ENCODE measurements at regions not wholly inside any gene's neighbourhood (a gene's known extent, or its start where the extent isn't known, plus 50 kb on each side); places are given as distances from the start of the nearest gene placed in this dataset.

- H3K36me3 ChIP-seq (ENCODE audit: control insufficient read depth in 1 of 2, insufficient read depth in 2 of 2, low read depth in 1 of 2, low read length in 2 of 2) = no peaks in the 10 kb centered on the region
- no peak overlapping the region for H3K23ac ChIP-seq (ENCODE audit: low read length in 2 of 2)
- no peak overlapping the region for H2BK5ac ChIP-seq (ENCODE audit: low read depth, low read length, poor library complexity, severe bottlenecking)
- H3K14ac ChIP-seq (ENCODE audit: low read length in 2 of 2) = no peak overlapping the region
- H3K4me3 ChIP-seq (ENCODE audit: insufficient read depth in 1 of 2, low read depth in 1 of 2, low read length in 2 of 2) = no peak overlapping the region
- H3K4me2 ChIP-seq (ENCODE audit: low read length, poor library complexity, severe bottlenecking) = no peak overlapping the region
- peaks cover 1% of the 10 kb centered on the region for H3K9me3 ChIP-seq (ENCODE audit: control insufficient read depth, low read length)
- H4K8ac ChIP-seq (ENCODE audit: low read length) = no peak overlapping the region
- H3K9ac ChIP-seq (ENCODE audit: low read length) = no peak overlapping the region
- no peak overlapping the region for H2AK5ac ChIP-seq (ENCODE audit: low read length, severe bottlenecking)
- H4K91ac ChIP-seq (ENCODE audit: low read length) = no peak overlapping the region
- no peak overlapping the region for H3K18ac ChIP-seq (ENCODE audit: low read depth in 1 of 2, low read length in 2 of 2)
- H2BK120ac ChIP-seq (ENCODE audit: low read depth, low read length) = no peak overlapping the region
- no peak overlapping the region for H2BK15ac ChIP-seq (ENCODE audit: low read depth, poor library complexity, severe bottlenecking)
- H2AFZ ChIP-seq (ENCODE audit: low read depth, low read length) = no peak overlapping the region
- no peak for DNase-seq
- H3K4me1 ChIP-seq (ENCODE audit: control insufficient read depth, insufficient read depth, low read depth, low read length) = no peaks in the 10 kb centered on the region
- H3K79me1 ChIP-seq (replicated peaks; ENCODE audit: low read length, poor library complexity, severe bottlenecking) = no peaks in the 10 kb centered on the region
- H3K27ac ChIP-seq (ENCODE audit: low read length, poor library complexity, severe bottlenecking) = no peak overlapping the region
- H2BK12ac ChIP-seq (ENCODE audit: low read length in 2 of 2) = no peak overlapping the region
- no peaks in the 10 kb centered on the region for H3K27me3 ChIP-seq (ENCODE audit: control insufficient read depth in 1 of 2, insufficient read depth in 1 of 2, low read length in 2 of 2)
- no peak overlapping the region for H3K4ac ChIP-seq (ENCODE audit: low read depth in 1 of 2, low read length in 2 of 2)
Observed at GRCh38 chr6:50369996-50370395, 320.3 kb upstream of the DEFB112 start.

DNA sequence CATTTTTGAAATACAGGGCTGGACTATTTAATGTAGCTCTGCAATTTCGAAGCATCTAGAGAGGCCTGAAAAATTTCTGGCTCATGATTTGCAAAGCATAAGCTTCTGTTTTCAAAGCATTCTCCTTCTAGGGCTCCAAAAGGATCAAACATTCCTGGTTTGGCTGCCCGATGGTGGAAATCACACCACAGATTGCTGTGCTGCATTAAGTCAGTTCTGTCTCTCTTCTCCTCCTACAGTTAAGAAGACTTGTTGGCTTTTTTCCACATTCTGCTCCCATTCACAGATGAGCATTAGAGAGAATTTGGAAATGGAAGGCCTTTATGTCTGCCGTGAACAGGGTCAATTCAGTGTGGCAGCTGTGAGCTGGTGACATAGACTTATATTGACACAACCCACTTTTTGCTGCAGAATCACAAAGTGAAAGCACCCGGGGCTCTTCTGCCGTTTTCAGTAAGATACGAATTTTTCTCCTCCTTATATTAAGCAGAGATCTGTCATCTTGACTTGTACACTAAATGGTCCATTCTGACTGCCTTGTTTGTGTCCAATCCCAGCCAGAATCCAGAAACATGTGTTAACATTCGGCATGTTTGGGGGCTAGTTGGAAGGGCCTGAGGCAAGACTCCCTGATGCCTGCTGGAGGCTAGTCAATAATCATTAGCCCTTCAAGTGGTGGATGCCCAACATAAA, 330.8 kb upstream of the DEFB112 start:
- H3K4me3 ChIP-seq (ENCODE audit: insufficient read depth in 1 of 2, low read depth in 1 of 2, low read length in 2 of 2) = peak overlapping the region in 1 of 2 experiments; percentile 48
- H3K4me2 ChIP-seq (ENCODE audit: low read length, poor library complexity, severe bottlenecking) = no peak overlapping the region
- H2BK12ac ChIP-seq (ENCODE audit: low read length in 2 of 2) = no peak overlapping the region
- H3K9me3 ChIP-seq (ENCODE audit: control insufficient read depth, low read length) = peaks cover 12% of the 10 kb centered on the region
- H2BK5ac ChIP-seq (ENCODE audit: low read depth, low read length, poor library complexity, severe bottlenecking) = no peak overlapping the region
- no peak overlapping the region for H3K23ac ChIP-seq (ENCODE audit: low read length in 2 of 2)
- H3K18ac ChIP-seq (ENCODE audit: low read depth in 1 of 2, low read length in 2 of 2) = no peak overlapping the region
- no peak overlapping the region for H4K91ac ChIP-seq (ENCODE audit: low read length)
- H4K8ac ChIP-seq (ENCODE audit: low read length) = no peak overlapping the region
- H3K4ac ChIP-seq (ENCODE audit: low read depth in 1 of 2, low read length in 2 of 2) = no peak overlapping the region
- no peak overlapping the region for H2BK120ac ChIP-seq (ENCODE audit: low read depth, low read length)
- H3K36me3 ChIP-seq (ENCODE audit: control insufficient read depth in 1 of 2, insufficient read depth in 2 of 2, low read depth in 1 of 2, low read length in 2 of 2) = no peaks in the 10 kb centered on the region
- no peak overlapping the region for H3K27ac ChIP-seq (ENCODE audit: low read length, poor library complexity, severe bottlenecking)
- no peak overlapping the region for H3K14ac ChIP-seq (ENCODE audit: low read length in 2 of 2)
- no peak overlapping the region for H3K9ac ChIP-seq (ENCODE audit: low read length)
- H3K4me1 ChIP-seq (ENCODE audit: control insufficient read depth, insufficient read depth, low read depth, low read length) = no peaks in the 10 kb centered on the region
- no peak overlapping the region for H2AK5ac ChIP-seq (ENCODE audit: low read length, severe bottlenecking)
- no peaks in the 10 kb centered on the region for H3K79me1 ChIP-seq (replicated peaks; ENCODE audit: low read length, poor library complexity, severe bottlenecking)
- H2AFZ ChIP-seq (ENCODE audit: low read depth, low read length) = no peak overlapping the region
- H2BK15ac ChIP-seq (ENCODE audit: low read depth, poor library complexity, severe bottlenecking) = no peak overlapping the region
- no peak for DNase-seq
- H3K27me3 ChIP-seq (ENCODE audit: control insufficient read depth in 1 of 2, insufficient read depth in 1 of 2, low read length in 2 of 2) = no peaks in the 10 kb centered on the region
- WGBS = 77% methylated on average over 6 of the region's 7 CpGs

DNA sequence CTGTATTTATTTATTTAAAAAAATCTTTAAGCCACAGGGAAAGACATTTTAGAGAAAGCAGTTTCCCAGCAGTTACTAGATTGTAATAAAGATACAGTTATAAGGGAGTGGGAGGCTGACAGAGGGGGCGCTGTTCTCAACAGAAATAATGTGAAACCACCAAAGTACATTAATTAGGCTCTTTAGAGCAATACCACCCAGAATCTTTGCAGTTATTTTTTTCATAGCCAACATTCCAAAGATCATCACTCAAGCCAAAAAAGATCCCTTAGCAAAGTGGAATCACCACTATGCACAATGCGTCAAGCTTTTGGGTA, 331.3 kb upstream of the DEFB112 start:
- Histone ChIP-seq H3K18ac (ENCODE audit: low read depth in 1 of 2, low read length in 2 of 2) (no peak overlapping the region), H3K79me1 (replicated peaks; ENCODE audit: low read length, poor library complexity, severe bottlenecking) (no peaks in the 10 kb centered on the region), H2BK5ac (ENCODE audit: low read depth, low read length, poor library complexity, severe bottlenecking) (no peak overlapping the region), H2BK15ac (ENCODE audit: low read depth, poor library complexity, severe bottlenecking) (no peak overlapping the region), H3K36me3 (ENCODE audit: control insufficient read depth in 1 of 2, insufficient read depth in 2 of 2, low read depth in 1 of 2, low read length in 2 of 2) (no peaks in the 10 kb centered on the region), H3K4me3 (ENCODE audit: insufficient read depth in 1 of 2, low read depth in 1 of 2, low read length in 2 of 2) (no peak overlapping the region), H3K4me2 (ENCODE audit: low read length, poor library complexity, severe bottlenecking) (no peak overlapping the region), H3K27me3 (ENCODE audit: control insufficient read depth in 1 of 2, insufficient read depth in 1 of 2, low read length in 2 of 2) (no peaks in the 10 kb centered on the region), H3K14ac (ENCODE audit: low read length in 2 of 2) (no peak overlapping the region), H2AK5ac (ENCODE audit: low read length, severe bottlenecking) (no peak overlapping the region), H3K9ac (ENCODE audit: low read length) (no peak overlapping the region), H3K4ac (ENCODE audit: low read depth in 1 of 2, low read length in 2 of 2) (no peak overlapping the region), H4K91ac (ENCODE audit: low read length) (no peak overlapping the region), H2AFZ (ENCODE audit: low read depth, low read length) (no peak overlapping the region), H2BK120ac (ENCODE audit: low read depth, low read length) (no peak overlapping the region), H4K8ac (ENCODE audit: low read length) (no peak overlapping the region), H3K9me3 (ENCODE audit: control insufficient read depth, low read length) (peaks cover 12% of the 10 kb centered on the region), H2BK12ac (ENCODE audit: low read length in 2 of 2) (no peak overlapping the region), H3K4me1 (ENCODE audit: control insufficient read depth, insufficient read depth, low read depth, low read length) (no peaks in the 10 kb centered on the region), H3K27ac (ENCODE audit: low read length, poor library complexity, severe bottlenecking) (no peak overlapping the region), H3K23ac (ENCODE audit: low read length in 2 of 2) (no peak overlapping the region)
- no peak for DNase-seq
- WGBS = 88% methylated on average over 1 of the region's 2 CpGs

GRCh38 chr6:50390416-50390815, 322.9 kb upstream of the TFAP2D start:
- Histone ChIP-seq H2AFZ (ENCODE audit: low read depth, low read length) (no peak overlapping the region), H3K14ac (ENCODE audit: low read length in 2 of 2) (no peak overlapping the region), H3K18ac (ENCODE audit: low read depth in 1 of 2, low read length in 2 of 2) (no peak overlapping the region), H4K8ac (ENCODE audit: low read length) (no peak overlapping the region), H3K4ac (ENCODE audit: low read depth in 1 of 2, low read length in 2 of 2) (no peak overlapping the region), H3K9me3 (ENCODE audit: control insufficient read depth, low read length) (no peaks in the 10 kb centered on the region), H3K9ac (ENCODE audit: low read length) (no peak overlapping the region), H4K91ac (ENCODE audit: low read length) (no peak overlapping the region), H2BK5ac (ENCODE audit: low read depth, low read length, poor library complexity, severe bottlenecking) (no peak overlapping the region), H3K27me3 (ENCODE audit: control insufficient read depth in 1 of 2, insufficient read depth in 1 of 2, low read length in 2 of 2) (no peaks in the 10 kb centered on the region), H2BK120ac (ENCODE audit: low read depth, low read length) (no peak overlapping the region), H3K27ac (ENCODE audit: low read length, poor library complexity, severe bottlenecking) (no peak overlapping the region), H3K4me2 (ENCODE audit: low read length, poor library complexity, severe bottlenecking) (no peak overlapping the region), H3K4me3 (ENCODE audit: insufficient read depth in 1 of 2, low read depth in 1 of 2, low read length in 2 of 2) (no peak overlapping the region), H3K36me3 (ENCODE audit: control insufficient read depth in 1 of 2, insufficient read depth in 2 of 2, low read depth in 1 of 2, low read length in 2 of 2) (no peaks in the 10 kb centered on the region), H2BK15ac (ENCODE audit: low read depth, poor library complexity, severe bottlenecking) (no peak overlapping the region), H3K79me1 (replicated peaks; ENCODE audit: low read length, poor library complexity, severe bottlenecking) (no peaks in the 10 kb centered on the region), H2AK5ac (ENCODE audit: low read length, severe bottlenecking) (no peak overlapping the region), H3K4me1 (ENCODE audit: control insufficient read depth, insufficient read depth, low read depth, low read length) (no peaks in the 10 kb centered on the region), H2BK12ac (ENCODE audit: low read length in 2 of 2) (no peak overlapping the region), H3K23ac (ENCODE audit: low read length in 2 of 2) (no peak overlapping the region)
- no peak for DNase-seq
- no CpG with 5 or more reads among the region's 1 CpG for WGBS
